Pancreas (tissue), 10 donors: ENCODE measurements at regions not wholly inside any gene's neighbourhood (a gene's known extent, or its start where the extent isn't known, plus 50 kb on each side); places are given as distances from the start of the nearest gene placed in this dataset.

ENCODE experiments used
- ATAC-seq, 4 donors: fragments of 200-7000 bp; cut with Tn5 transposase; one replicate each; pipeline versions ENCODE4 v1.8.0 to v1.9.1; 2020; ENCODE audit warnings: mild to moderate bottlenecking in 4 of 4, moderate library complexity in 4 of 4
- DNase-seq, 6 donors: peaks; one replicate each; pipeline ENCODE4 v3.0.0-alpha.2; 2020
- FAIRE-seq: peaks from 2 replicates; lab custom pipeline; 2012; peaks lifted over from hg19 to GRCh38; lab: Jason Lieb, UNC
- H3K27ac ChIP-seq, 4 donors: fragments of 200-600 bp; sonication (generic); 1 replicate in 3 of 4; 2 replicates in 1 of 4; pipeline versions ENCODE4 v1.5.0 to v1.8.0; 2020
- H3K27me3 ChIP-seq, 4 donors: fragments of 200-600 bp; one replicate each; pipeline ENCODE4 v1.8.0; 2021
- H3K36me3 ChIP-seq, 3 donors: fragments of 200-600 bp; sonication (generic) in 1 of 3; one replicate each; pipeline versions ENCODE4 v1.5.0 to v1.8.0; 2020 to 2021
- H3K4me1 ChIP-seq, 3 donors: fragments of 200-600 bp; one replicate each; pipeline ENCODE4 v1.8.0; 2021
- H3K4me3 ChIP-seq, 4 donors: fragments of 200-600 bp; sonication (generic) in 2 of 4; one replicate each; pipeline versions ENCODE4 v1.5.0 to v1.8.0; 2020 to 2021
- H3K9me3 ChIP-seq, 4 donors: fragments of 200-600 bp; one replicate each; pipeline ENCODE4 v1.8.0; 2021
- CTCF ChIP-seq, 4 donors: fragments of 200-600 bp; sonication (generic) in 3 of 4; IDR thresholded peaks; one replicate each; pipeline versions ENCODE4 v1.5.0 to v1.8.0; 2021; ENCODE audit warnings: antibody characterized with exemption in 4 of 4
- WGBS, 2 donors: extraction: QIAGEN DNeasy Blood & Tissue Kit; methylation state at CpG; one replicate each; pipeline ENCODE4 v1.1.7; 2013; 5-methylcytosine and 5-hydroxymethylcytosine counted together
- intact Hi-C, 3 donors: fragments of 100-400 bp; cut with DNase I; formaldehyde crosslinking; loops; one replicate each; pipeline versions ENCODE4 v1.11.1 to v1.14.2; 2022
- donor health status: healthy with polysubstance abuse.
- donor health status: DM: no; HTN: no; CAD: no; lungs with moderate emphysema.
- donor health status: DM: no; HTN: no; CAD: no.
- donor health status: control.
- donor health status: control.
- donor health status: Bipolar disorder and iron deficiency.
- donor health status: DM: yes; HTN: yes; CAD: no.
- donor health status: DM: no; HTN: no; CAD: no.
- donor health status: DM: no; HTN: no; CAD: no.
- donor health status: DM: yes; HTN: yes; CAD: no.

GRCh38 chrX:567891-568290 is 62.7 kb upstream of the SHOX start:
- WGBS, 2 donors, result 63 to 64% methylated on average over 8 of the region's 8 CpGs
- DNase-seq (no peak), ATAC-seq (no peak), FAIRE-seq (no peak)
- H3K36me3 ChIP-seq, result no peaks in the 10 kb centered on the region
- no peaks in the 10 kb centered on the region for H3K27me3 ChIP-seq
- no peak overlapping the region for H3K4me3 ChIP-seq
- H3K4me1 ChIP-seq, result no peaks in the 10 kb centered on the region
- no peak for TF ChIP-seq CTCF (IDR thresholded peaks at IDR 0.05)
- H3K9me3 ChIP-seq, result no peaks in the 10 kb centered on the region
- intact Hi-C loops, result no loop called here
- no peak overlapping the region for H3K27ac ChIP-seq

GRCh38 chrX:568311-568710 is 62.3 kb upstream of the SHOX start:
- TF ChIP-seq CTCF (IDR thresholded peaks at IDR 0.05), result no peak
- no peaks in the 10 kb centered on the region for H3K9me3 ChIP-seq
- H3K27ac ChIP-seq, result no peak overlapping the region
- ATAC-seq, result no peak
- 89 to 98% methylated on average over 1 of the region's 1 CpG for WGBS, 2 donors
- intact Hi-C loops, result no loop called here
- H3K4me1 ChIP-seq, result no peaks in the 10 kb centered on the region
- H3K36me3 ChIP-seq, result no peaks in the 10 kb centered on the region
- no peak for FAIRE-seq
- no peak for DNase-seq
- H3K4me3 ChIP-seq, result no peak overlapping the region
- H3K27me3 ChIP-seq, result no peaks in the 10 kb centered on the region

GRCh38 chrX:572538-573124 is 58.0 kb upstream of the SHOX start:
- H3K27ac ChIP-seq, result no peak overlapping the region
- no peak for DNase-seq
- no peak for FAIRE-seq
- no peak overlapping the region for H3K4me3 ChIP-seq
- H3K36me3 ChIP-seq, result no peaks in the 10 kb centered on the region
- no peaks in the 10 kb centered on the region for H3K27me3 ChIP-seq
- intact Hi-C loops, result no loop called here
- H3K9me3 ChIP-seq, result no peaks in the 10 kb centered on the region
- ATAC-seq, result no peak
- WGBS, 2 donors, result 58 to 79% methylated on average over 12 of the region's 12 CpGs
- no peak for TF ChIP-seq CTCF (IDR thresholded peaks at IDR 0.05)
- H3K4me1 ChIP-seq, result no peaks in the 10 kb centered on the region

GRCh38 chrX:574251-574650 is 56.3 kb upstream of the SHOX start:
- TF ChIP-seq CTCF (IDR thresholded peaks at IDR 0.05), result no peak
- Histone ChIP-seq H3K4me3 (no peak overlapping the region), H3K9me3 (no peaks in the 10 kb centered on the region), H3K36me3 (no peaks in the 10 kb centered on the region), H3K27me3 (no peaks in the 10 kb centered on the region), H3K27ac (no peak overlapping the region), H3K4me1 (no peaks in the 10 kb centered on the region)
- WGBS, 2 donors, result 71% methylated on average over 14 of the region's 14 CpGs
- FAIRE-seq (no peak), ATAC-seq (no peak), DNase-seq (no peak)
- intact Hi-C loops, result no loop called here

- no peak for DNase-seq
- FAIRE-seq, result no peak
- no peaks in the 10 kb centered on the region for H3K27me3 ChIP-seq
- intact Hi-C loops, result no loop called here
- no peaks in the 10 kb centered on the region for H3K36me3 ChIP-seq
- ATAC-seq, result no peak
- H3K27ac ChIP-seq, result no peak overlapping the region
- H3K9me3 ChIP-seq, result no peaks in the 10 kb centered on the region
- H3K4me3 ChIP-seq, result no peak overlapping the region
- no peak for TF ChIP-seq CTCF (IDR thresholded peaks at IDR 0.05)
- WGBS, 2 donors, result 56 to 59% methylated on average over 6 of the region's 6 CpGs
- no peaks in the 10 kb centered on the region for H3K4me1 ChIP-seq
Observed at GRCh38 chrX:574830-575229, 55.8 kb upstream of the SHOX start.
